ENCODE measurements at regions not wholly inside any gene's neighbourhood (a gene's known extent, or its start where the extent isn't known, plus 50 kb on each side); places are given as distances from the start of the nearest gene placed in this dataset.

DNA sequence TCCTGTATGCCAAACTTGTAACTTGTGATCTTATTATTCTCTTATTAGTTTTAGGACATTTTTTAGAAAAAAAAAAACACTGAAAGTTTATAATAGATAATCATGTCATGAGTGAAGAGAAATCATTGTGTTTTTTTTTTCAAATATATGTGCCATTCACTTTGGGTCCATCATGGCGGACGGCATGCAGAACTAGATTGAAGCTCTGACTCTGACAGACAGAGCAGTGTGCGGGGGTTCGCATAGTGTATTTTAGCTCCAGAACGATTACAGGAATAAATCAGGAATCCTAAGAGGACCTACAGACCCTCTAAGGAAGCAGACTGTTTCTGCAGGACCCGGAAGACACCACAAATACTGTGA is 484.4 kb upstream of the REG3G start:
- H3F3A ChIP-seq (ENCODE audit: insufficient read depth, low read length), result no peaks in the 10 kb centered on the region
- H3K79me2 ChIP-seq (ENCODE audit: insufficient read depth, low read length), result no peaks in the 10 kb centered on the region
- H3K9me2 ChIP-seq (ENCODE audit: low read depth, low read length), result no peaks in the 10 kb centered on the region
- no peaks in the 10 kb centered on the region for H3K4me1 ChIP-seq (ENCODE audit: insufficient read depth, low read length, severe bottlenecking)
- no peaks in the 10 kb centered on the region for H3K36me3 ChIP-seq (ENCODE audit: insufficient read depth, low read length)
- no peaks in the 10 kb centered on the region for H3K27me3 ChIP-seq (ENCODE audit: insufficient read depth, low read length)
- no peak overlapping the region for H3K4me3 ChIP-seq (ENCODE audit: low read depth, low read length, poor library complexity, severe bottlenecking)
- no peak overlapping the region for H3K27ac ChIP-seq (ENCODE audit: low read depth, low read length, poor library complexity, severe bottlenecking)
- no peak overlapping the region for H3K4me2 ChIP-seq (ENCODE audit: low read length)
- no peaks in the 10 kb centered on the region for H4K20me1 ChIP-seq (ENCODE audit: insufficient read depth, low read length)
- TF ChIP-seq, protein P1, sequence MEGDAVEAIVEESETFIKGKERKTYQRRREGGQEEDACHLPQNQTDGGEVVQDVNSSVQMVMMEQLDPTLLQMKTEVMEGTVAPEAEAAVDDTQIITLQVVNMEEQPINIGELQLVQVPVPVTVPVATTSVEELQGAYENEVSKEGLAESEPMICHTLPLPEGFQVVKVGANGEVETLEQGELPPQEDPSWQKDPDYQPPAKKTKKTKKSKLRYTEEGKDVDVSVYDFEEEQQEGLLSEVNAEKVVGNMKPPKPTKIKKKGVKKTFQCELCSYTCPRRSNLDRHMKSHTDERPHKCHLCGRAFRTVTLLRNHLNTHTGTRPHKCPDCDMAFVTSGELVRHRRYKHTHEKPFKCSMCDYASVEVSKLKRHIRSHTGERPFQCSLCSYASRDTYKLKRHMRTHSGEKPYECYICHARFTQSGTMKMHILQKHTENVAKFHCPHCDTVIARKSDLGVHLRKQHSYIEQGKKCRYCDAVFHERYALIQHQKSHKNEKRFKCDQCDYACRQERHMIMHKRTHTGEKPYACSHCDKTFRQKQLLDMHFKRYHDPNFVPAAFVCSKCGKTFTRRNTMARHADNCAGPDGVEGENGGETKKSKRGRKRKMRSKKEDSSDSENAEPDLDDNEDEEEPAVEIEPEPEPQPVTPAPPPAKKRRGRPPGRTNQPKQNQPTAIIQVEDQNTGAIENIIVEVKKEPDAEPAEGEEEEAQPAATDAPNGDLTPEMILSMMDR (IDR thresholded peaks at IDR 0.05; ENCODE audit: low read length), result no peak
- TF ChIP-seq EZH2 (IDR thresholded peaks at IDR 0.05; ENCODE audit: borderline replicate concordance, low read length), result no peak
- no peak overlapping the region for H2AFZ ChIP-seq (ENCODE audit: low read length)
- no peaks in the 10 kb centered on the region for H3K9me3 ChIP-seq (ENCODE audit: low read length)
- H3K9ac ChIP-seq (ENCODE audit: low read length), result no peak overlapping the region

DNA sequence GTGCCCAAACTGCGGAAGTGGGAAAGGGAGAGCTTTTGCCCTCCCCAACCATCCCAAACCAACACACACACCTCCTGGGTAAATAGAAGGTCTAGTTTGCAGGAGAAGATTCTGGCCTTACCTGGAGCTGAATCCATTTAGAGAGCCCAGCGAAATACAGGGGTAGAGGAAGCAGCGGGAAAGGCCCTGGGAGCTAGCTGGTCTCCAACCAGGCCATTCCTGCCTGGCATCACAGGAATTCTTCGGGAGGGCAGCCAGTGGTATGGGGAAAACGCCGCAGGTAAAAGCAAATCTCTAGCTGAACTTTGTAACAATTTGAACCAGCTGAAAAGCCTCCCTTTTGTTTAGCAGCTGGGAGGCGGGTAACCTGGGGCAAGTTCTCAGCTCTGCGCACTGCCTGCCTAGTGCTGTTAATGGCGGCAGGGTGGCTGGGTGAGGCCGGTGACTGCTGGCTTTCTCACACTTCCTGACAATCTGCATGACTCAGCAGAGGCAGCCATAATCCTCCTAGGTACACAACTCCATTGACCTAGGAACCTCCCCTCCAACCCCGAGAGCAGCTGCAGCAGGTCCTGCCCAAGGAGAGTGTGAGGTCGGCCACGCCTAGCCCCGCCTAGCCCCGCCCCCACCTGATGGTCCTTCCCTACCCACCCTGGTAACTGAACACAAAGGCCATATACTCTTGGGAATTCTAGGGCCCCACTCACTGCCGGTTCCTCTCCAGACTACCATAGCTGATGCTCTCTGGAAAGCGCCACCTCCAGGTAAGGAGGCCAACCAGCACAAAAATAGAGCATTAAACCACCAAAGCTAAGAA is 483.8 kb upstream of the REG3G start:
- H3K27me3 ChIP-seq (ENCODE audit: insufficient read depth, low read length), result no peaks in the 10 kb centered on the region
- no peak overlapping the region for H3K27ac ChIP-seq (ENCODE audit: low read depth, low read length, poor library complexity, severe bottlenecking)
- no peak overlapping the region for H2AFZ ChIP-seq (ENCODE audit: low read length)
- H3K9ac ChIP-seq (ENCODE audit: low read length), result no peak overlapping the region
- no peaks in the 10 kb centered on the region for H3K36me3 ChIP-seq (ENCODE audit: insufficient read depth, low read length)
- H3K4me1 ChIP-seq (ENCODE audit: insufficient read depth, low read length, severe bottlenecking), result no peaks in the 10 kb centered on the region
- H3F3A ChIP-seq (ENCODE audit: insufficient read depth, low read length), result no peaks in the 10 kb centered on the region
- H3K4me2 ChIP-seq (ENCODE audit: low read length), result no peak overlapping the region
- H4K20me1 ChIP-seq (ENCODE audit: insufficient read depth, low read length), result no peaks in the 10 kb centered on the region
- H3K4me3 ChIP-seq (ENCODE audit: low read depth, low read length, poor library complexity, severe bottlenecking), result no peak overlapping the region
- no peaks in the 10 kb centered on the region for H3K9me2 ChIP-seq (ENCODE audit: low read depth, low read length)
- H3K79me2 ChIP-seq (ENCODE audit: insufficient read depth, low read length), result no peaks in the 10 kb centered on the region
- H3K9me3 ChIP-seq (ENCODE audit: low read length), result no peaks in the 10 kb centered on the region
- TF ChIP-seq, protein P1 (IDR thresholded peaks at IDR 0.05; ENCODE audit: low read length), result no peak
- TF ChIP-seq EZH2 (IDR thresholded peaks at IDR 0.05; ENCODE audit: borderline replicate concordance, low read length), result no peak

DNA sequence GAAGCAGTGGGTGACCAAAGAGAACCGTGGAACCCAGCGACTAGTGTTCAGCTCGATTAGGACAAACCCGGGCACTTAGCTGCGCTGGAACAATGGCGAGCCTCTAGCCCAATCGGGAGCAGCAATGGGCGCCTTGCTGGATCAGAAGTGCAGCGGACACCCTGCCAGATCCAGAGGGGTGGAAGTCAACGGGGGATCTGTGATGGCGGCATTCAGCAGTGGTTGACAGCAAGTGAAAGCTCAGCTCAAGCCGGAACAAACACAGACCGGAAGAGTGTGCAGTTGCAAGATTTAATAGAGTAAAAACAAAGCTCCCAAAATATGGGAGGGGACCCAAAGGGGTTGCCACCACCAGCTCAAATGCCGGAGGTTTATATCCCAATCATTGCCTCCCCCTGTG is 478.7 kb upstream of the REG3G start:
- Histone ChIP-seq H3F3A (ENCODE audit: insufficient read depth, low read length) (no peaks in the 10 kb centered on the region), H3K27me3 (ENCODE audit: insufficient read depth, low read length) (no peaks in the 10 kb centered on the region), H3K4me1 (ENCODE audit: insufficient read depth, low read length, severe bottlenecking) (no peaks in the 10 kb centered on the region), H3K9me2 (ENCODE audit: low read depth, low read length) (no peaks in the 10 kb centered on the region), H2AFZ (ENCODE audit: low read length) (no peak overlapping the region), H3K4me3 (ENCODE audit: low read depth, low read length, poor library complexity, severe bottlenecking) (no peak overlapping the region), H3K36me3 (ENCODE audit: insufficient read depth, low read length) (no peaks in the 10 kb centered on the region), H3K4me2 (ENCODE audit: low read length) (no peak overlapping the region), H4K20me1 (ENCODE audit: insufficient read depth, low read length) (no peaks in the 10 kb centered on the region), H3K9me3 (ENCODE audit: low read length) (no peaks in the 10 kb centered on the region), H3K79me2 (ENCODE audit: insufficient read depth, low read length) (no peaks in the 10 kb centered on the region), H3K27ac (ENCODE audit: low read depth, low read length, poor library complexity, severe bottlenecking) (no peak overlapping the region), H3K9ac (ENCODE audit: low read length) (no peak overlapping the region)
- TF ChIP-seq, protein P1 (IDR thresholded peaks at IDR 0.05; ENCODE audit: low read length), result no peak
- no peak for TF ChIP-seq EZH2 (IDR thresholded peaks at IDR 0.05; ENCODE audit: borderline replicate concordance, low read length)

Measured in OCI-LY1 (cell line).